ENCODE measurements at regions not wholly inside any gene's neighbourhood (a gene's known extent, or its start where the extent isn't known, plus 50 kb on each side); places are given as distances from the start of the nearest gene placed in this dataset.

DNA sequence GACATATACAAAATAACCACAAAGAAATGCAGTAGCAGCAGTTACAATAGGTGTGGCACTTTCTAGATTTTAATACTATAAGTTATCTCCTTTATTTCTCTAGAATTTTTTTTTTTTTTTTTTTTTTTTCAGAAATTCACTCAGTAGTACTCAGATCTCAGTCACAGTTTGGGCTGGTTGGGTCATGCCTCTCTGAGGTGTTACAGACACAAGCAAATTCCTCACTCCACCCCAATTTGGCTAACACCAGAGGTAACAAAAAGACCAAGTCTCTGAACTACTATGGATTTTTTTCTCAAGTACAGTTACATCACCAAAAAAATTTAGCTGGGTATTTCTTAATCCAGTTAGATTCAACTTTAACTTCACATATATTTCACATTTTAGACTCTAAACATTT, 985.1 kb upstream of the LRRN3 start:
- TF ChIP-seq EZH2 (IDR thresholded peaks at IDR 0.05; ENCODE audit: borderline replicate concordance, low read length) (no peak), CTCF (IDR thresholded peaks at IDR 0.05; ENCODE audit: low read length) (no peak)
- H3F3A ChIP-seq (ENCODE audit: insufficient read depth, low read length), result no peaks in the 10 kb centered on the region
- H3K36me3 ChIP-seq (ENCODE audit: insufficient read depth, low read length), result no peaks in the 10 kb centered on the region
- H3K9ac ChIP-seq (ENCODE audit: low read length), result no peak overlapping the region
- no peaks in the 10 kb centered on the region for H3K9me2 ChIP-seq (ENCODE audit: low read depth, low read length)
- H3K4me1 ChIP-seq (ENCODE audit: insufficient read depth, low read length, severe bottlenecking), result no peaks in the 10 kb centered on the region
- H3K27ac ChIP-seq (ENCODE audit: low read depth, low read length, poor library complexity, severe bottlenecking), result no peak overlapping the region
- no peaks in the 10 kb centered on the region for H4K20me1 ChIP-seq (ENCODE audit: insufficient read depth, low read length)
- H3K4me2 ChIP-seq (ENCODE audit: low read length), result no peak overlapping the region
- H3K4me3 ChIP-seq (ENCODE audit: low read depth, low read length, poor library complexity, severe bottlenecking), result no peak overlapping the region
- H3K27me3 ChIP-seq (ENCODE audit: insufficient read depth, low read length), result no peaks in the 10 kb centered on the region
- H3K79me2 ChIP-seq (ENCODE audit: insufficient read depth, low read length), result no peaks in the 10 kb centered on the region
- H2AFZ ChIP-seq (ENCODE audit: low read length), result no peak overlapping the region
- H3K9me3 ChIP-seq (ENCODE audit: low read length), result no peaks in the 10 kb centered on the region

DNA sequence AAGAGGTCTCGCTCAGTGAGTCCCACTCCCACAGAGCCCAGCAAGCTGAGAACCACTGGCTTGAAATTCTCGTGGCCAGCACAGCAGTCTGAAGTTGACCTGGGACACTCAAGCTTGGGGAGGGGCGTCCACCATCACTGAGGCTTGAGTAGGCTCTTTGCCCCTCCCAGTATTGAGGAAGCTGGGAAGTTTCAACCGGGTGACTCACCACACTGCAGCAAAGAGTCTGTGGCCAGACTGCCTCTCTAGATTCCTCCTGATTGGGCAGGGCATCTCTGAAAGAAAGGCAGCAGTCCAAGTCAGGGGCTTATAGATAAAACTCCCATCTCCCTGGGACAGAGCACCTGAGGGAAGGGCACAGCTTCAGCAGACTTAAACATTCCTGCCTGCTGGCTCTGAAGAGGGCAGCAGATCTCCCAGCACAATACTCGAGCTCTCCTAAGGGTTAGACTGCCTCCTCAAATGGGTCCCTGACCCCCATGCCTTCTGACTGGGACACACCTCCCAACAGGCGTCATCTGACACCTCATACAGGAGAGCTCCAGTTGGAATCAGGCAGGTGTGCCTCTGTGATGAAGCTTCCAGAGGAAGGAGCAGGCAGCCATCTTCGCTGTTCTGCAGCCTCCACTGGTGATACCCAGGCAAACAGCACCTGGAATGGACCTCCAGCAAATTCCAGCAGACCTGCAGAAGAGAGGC, 970.9 kb upstream of the LRRN3 start:
- H3K27me3 ChIP-seq (ENCODE audit: insufficient read depth, low read length), result no peaks in the 10 kb centered on the region
- no peak overlapping the region for H2AFZ ChIP-seq (ENCODE audit: low read length)

DNA sequence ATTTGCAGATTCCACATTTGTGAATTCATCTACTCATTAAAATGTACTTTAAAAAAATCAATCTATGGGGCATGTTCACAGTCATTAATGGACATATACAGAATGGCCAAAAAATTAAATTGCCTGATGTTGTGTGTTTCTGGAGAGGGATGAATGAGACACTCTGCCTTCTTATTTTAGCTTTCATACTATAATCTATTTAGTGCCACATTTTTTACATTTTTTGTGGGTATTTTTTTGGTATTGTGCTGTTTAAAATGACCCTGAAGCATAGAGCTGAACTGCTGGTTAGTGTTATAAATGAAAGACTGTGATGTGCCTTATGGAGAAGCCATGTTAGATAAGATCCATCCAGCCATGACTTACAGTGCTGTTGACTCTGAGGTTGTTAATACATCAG, 961.8 kb upstream of the LRRN3 start:
- H3K4me2 ChIP-seq (ENCODE audit: low read length), result no peak overlapping the region
- no peak overlapping the region for H3K4me3 ChIP-seq (ENCODE audit: low read depth, low read length, poor library complexity, severe bottlenecking)
- H4K20me1 ChIP-seq (ENCODE audit: insufficient read depth, low read length), result no peaks in the 10 kb centered on the region
- TF ChIP-seq CTCF (IDR thresholded peaks at IDR 0.05; ENCODE audit: low read length) (no peak), EZH2 (IDR thresholded peaks at IDR 0.05; ENCODE audit: borderline replicate concordance, low read length) (no peak)
- no peaks in the 10 kb centered on the region for H3K79me2 ChIP-seq (ENCODE audit: insufficient read depth, low read length)
- no peaks in the 10 kb centered on the region for H3K9me3 ChIP-seq (ENCODE audit: low read length)
- no peaks in the 10 kb centered on the region for H3K9me2 ChIP-seq (ENCODE audit: low read depth, low read length)
- H3K27me3 ChIP-seq (ENCODE audit: insufficient read depth, low read length), result no peaks in the 10 kb centered on the region
- H3K9ac ChIP-seq (ENCODE audit: low read length), result no peak overlapping the region
- no peaks in the 10 kb centered on the region for H3K36me3 ChIP-seq (ENCODE audit: insufficient read depth, low read length)
- H3F3A ChIP-seq (ENCODE audit: insufficient read depth, low read length), result no peaks in the 10 kb centered on the region
- no peak overlapping the region for H3K27ac ChIP-seq (ENCODE audit: low read depth, low read length, poor library complexity, severe bottlenecking)
- no peak overlapping the region for H2AFZ ChIP-seq (ENCODE audit: low read length)
- no peaks in the 10 kb centered on the region for H3K4me1 ChIP-seq (ENCODE audit: insufficient read depth, low read length, severe bottlenecking)

More for the DNA sequence above, 970.9 kb upstream of the LRRN3 start:
- Histone ChIP-seq H3K9ac (ENCODE audit: low read length) (no peak overlapping the region), H3K9me2 (ENCODE audit: low read depth, low read length) (no peaks in the 10 kb centered on the region), H3F3A (ENCODE audit: insufficient read depth, low read length) (no peaks in the 10 kb centered on the region), H4K20me1 (ENCODE audit: insufficient read depth, low read length) (no peaks in the 10 kb centered on the region), H3K9me3 (ENCODE audit: low read length) (no peaks in the 10 kb centered on the region), H3K79me2 (ENCODE audit: insufficient read depth, low read length) (no peaks in the 10 kb centered on the region), H3K4me1 (ENCODE audit: insufficient read depth, low read length, severe bottlenecking) (no peaks in the 10 kb centered on the region), H3K36me3 (ENCODE audit: insufficient read depth, low read length) (no peaks in the 10 kb centered on the region), H3K27ac (ENCODE audit: low read depth, low read length, poor library complexity, severe bottlenecking) (no peak overlapping the region), H3K4me3 (ENCODE audit: low read depth, low read length, poor library complexity, severe bottlenecking) (no peak overlapping the region), H3K4me2 (ENCODE audit: low read length) (no peak overlapping the region)
- TF ChIP-seq EZH2 (IDR thresholded peaks at IDR 0.05; ENCODE audit: borderline replicate concordance, low read length) (no peak), CTCF (IDR thresholded peaks at IDR 0.05; ENCODE audit: low read length) (no peak)
